Effector memory CD8-positive, alpha-beta T cell (primary cell): ENCODE measurements at regions not wholly inside any gene's neighbourhood (a gene's known extent, or its start where the extent isn't known, plus 50 kb on each side); places are given as distances from the start of the nearest gene placed in this dataset.
A peak's percentile ranks its signal among the peaks of the same experiment; 100 is the strongest.

ENCODE experiments used
- ATAC-seq: fragments of 150-1000 bp; cut with Tn5 transposase; replicated peaks from 2 replicates; pipeline ENCODE4 v1.10.0; 2021; ENCODE audit warnings: mild to moderate bottlenecking, moderate library complexity
- DNase-seq, 3 experiments: peaks; one replicate each; pipeline ENCODE4 v3.0.0; 2021
- H3K27ac Mint-ChIP-seq, 2 donors: one replicate each; pipeline ENCODE4 v1.8.0; 2022; ENCODE audit warnings: mild to moderate bottlenecking in 2 of 2, mixed read lengths in 2 of 2, moderate library complexity in 2 of 2
- H3K27me3 Mint-ChIP-seq, 2 donors: one replicate each; pipeline ENCODE4 v1.8.0; 2022; ENCODE audit warnings: mixed read lengths in 2 of 2
- H3K36me3 Mint-ChIP-seq: one replicate; pipeline ENCODE4 v1.8.0; 2022; ENCODE audit warnings: mild to moderate bottlenecking, moderate library complexity, mixed read lengths; ENCODE audit not compliant: insufficient read depth
- H3K4me1 Mint-ChIP-seq, 2 donors: one replicate each; pipeline ENCODE4 v1.8.0; 2022; ENCODE audit warnings: low read depth in 2 of 2, mixed read lengths in 2 of 2
- H3K4me3 Mint-ChIP-seq, 2 donors: one replicate each; pipeline ENCODE4 v1.8.0; 2022; ENCODE audit warnings: mild to moderate bottlenecking in 2 of 2, mixed read lengths in 2 of 2, moderate library complexity in 2 of 2
- H3K9me3 Mint-ChIP-seq, 2 donors: one replicate each; pipeline ENCODE4 v1.8.0; 2022; ENCODE audit warnings: mixed read lengths in 2 of 2

DNA sequence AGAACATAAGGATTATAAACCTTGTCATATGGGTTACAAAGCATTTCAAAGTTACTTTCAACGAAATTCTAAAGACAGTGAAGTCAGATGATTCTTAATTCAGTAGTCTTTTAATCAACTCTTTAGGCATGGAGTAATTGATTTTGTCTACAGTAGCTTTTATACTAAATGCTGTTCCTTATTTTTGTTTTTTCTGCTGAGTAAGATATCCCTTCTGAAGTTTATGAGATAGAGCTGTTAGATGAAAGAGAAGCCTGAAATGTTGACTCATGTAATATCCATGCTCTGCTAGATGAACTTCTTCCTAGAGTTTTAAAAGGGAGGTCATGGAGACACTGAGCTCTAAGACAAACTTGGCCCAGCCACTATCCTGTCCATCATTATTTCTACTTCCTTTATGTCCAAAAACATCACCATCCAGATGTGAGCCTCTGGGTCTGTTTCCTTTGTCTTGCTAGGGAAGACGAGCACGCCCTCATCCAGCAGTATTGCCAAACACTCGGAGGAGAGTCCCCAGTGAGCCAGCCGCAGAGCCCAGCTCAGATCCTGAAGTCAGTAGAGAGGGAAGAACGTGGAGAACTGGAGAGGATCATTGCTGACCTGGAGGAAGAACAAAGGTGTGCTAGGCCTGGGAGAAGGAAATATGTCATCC lies 550.3 kb downstream of the UTRN start:
- H3K9me3 Mint-ChIP-seq = no peaks in the 10 kb centered on the region
- H3K4me3 Mint-ChIP-seq = no peak overlapping the region
- H3K27me3 Mint-ChIP-seq = no peaks in the 10 kb centered on the region
- DNase-seq = no peak
- peak overlapping the region in 1 of 2 donors; percentile 59 for H3K27ac Mint-ChIP-seq
- ATAC-seq = no peak
- H3K4me1 Mint-ChIP-seq = no peaks in the 10 kb centered on the region
- peaks cover 75% of the 10 kb centered on the region for H3K36me3 Mint-ChIP-seq

DNA sequence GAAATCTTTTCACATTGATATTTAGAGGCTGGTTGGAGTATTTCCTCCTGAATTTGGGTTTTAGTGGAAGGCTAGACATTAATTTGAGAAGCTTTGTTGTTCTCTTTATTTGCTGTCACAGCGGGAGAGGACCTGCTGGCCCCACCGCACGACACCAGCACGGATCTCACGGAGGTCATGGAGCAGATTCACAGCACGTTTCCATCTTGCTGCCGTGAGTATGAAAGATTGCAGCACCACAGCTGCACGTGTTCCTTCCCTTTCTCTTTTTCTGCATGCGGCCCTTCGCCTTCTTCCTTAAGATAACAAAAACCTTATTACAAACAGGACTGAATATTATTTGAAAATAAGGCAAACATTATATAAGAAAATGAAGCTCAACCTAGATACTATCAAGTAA lies 555.5 kb downstream of the UTRN start:
- no peaks in the 10 kb centered on the region for H3K27me3 Mint-ChIP-seq
- no peaks in the 10 kb centered on the region for H3K9me3 Mint-ChIP-seq
- DNase-seq = no peak
- H3K27ac Mint-ChIP-seq = no peak overlapping the region
- H3K4me3 Mint-ChIP-seq = no peak overlapping the region
- H3K4me1 Mint-ChIP-seq = no peaks in the 10 kb centered on the region
- peaks cover 88% of the 10 kb centered on the region for H3K36me3 Mint-ChIP-seq
- ATAC-seq = no peak

DNA sequence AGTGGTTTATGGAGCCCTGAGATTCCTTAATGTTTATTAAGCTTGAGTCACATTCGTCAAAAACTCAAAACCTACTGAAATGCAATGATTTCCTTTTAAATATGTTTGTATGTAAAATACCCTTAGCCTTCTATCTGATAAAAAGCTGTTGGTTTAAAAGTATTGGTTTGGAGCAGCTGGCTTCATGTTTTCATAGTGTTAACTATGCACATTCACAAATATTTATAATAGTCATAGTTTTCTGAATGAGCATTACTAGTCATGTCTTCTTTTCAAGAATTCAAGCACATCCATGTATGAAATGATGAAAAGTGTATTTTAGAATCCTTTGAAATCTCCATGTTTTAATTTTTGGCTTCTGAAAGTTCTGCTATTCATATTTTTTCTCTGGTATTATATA lies 558.6 kb downstream of the UTRN start:
- no peak for ATAC-seq
- no peaks in the 10 kb centered on the region for H3K27me3 Mint-ChIP-seq
- H3K4me3 Mint-ChIP-seq = no peak overlapping the region
- DNase-seq = no peak
- peaks cover 70% of the 10 kb centered on the region for H3K36me3 Mint-ChIP-seq
- peaks cover 2 to 5% of the 10 kb centered on the region in 2 donors for H3K4me1 Mint-ChIP-seq
- no peaks in the 10 kb centered on the region for H3K9me3 Mint-ChIP-seq
- peak overlapping the region in 1 of 2 donors; percentile 77 for H3K27ac Mint-ChIP-seq

GRCh38 chr6:144844596-144844995 lies 559.5 kb downstream of the UTRN start:
- peak overlapping the region in 1 of 2 donors; percentile 77 for H3K27ac Mint-ChIP-seq

GRCh38 chr6:144845186-144845585 lies 560.1 kb downstream of the UTRN start:
- H3K4me3 Mint-ChIP-seq = no peak overlapping the region
- DNase-seq (no peak), ATAC-seq (no peak)
- H3K27ac Mint-ChIP-seq = peak overlapping the region in 1 of 2 donors; percentile 77
- no peaks in the 10 kb centered on the region for H3K27me3 Mint-ChIP-seq
- H3K36me3 Mint-ChIP-seq = peaks cover 58% of the 10 kb centered on the region
- H3K4me1 Mint-ChIP-seq = peaks cover 2 to 10% of the 10 kb centered on the region in 2 donors
- no peaks in the 10 kb centered on the region for H3K9me3 Mint-ChIP-seq

More at GRCh38 chr6:144844596-144844995, 559.5 kb downstream of the UTRN start:
- H3K36me3 Mint-ChIP-seq = peaks cover 61% of the 10 kb centered on the region
- no peaks in the 10 kb centered on the region for H3K9me3 Mint-ChIP-seq
- H3K4me1 Mint-ChIP-seq = peaks cover 2 to 7% of the 10 kb centered on the region in 2 donors
- H3K4me3 Mint-ChIP-seq = no peak overlapping the region
- no peaks in the 10 kb centered on the region for H3K27me3 Mint-ChIP-seq
- ATAC-seq (no peak), DNase-seq (no peak)

DNA sequence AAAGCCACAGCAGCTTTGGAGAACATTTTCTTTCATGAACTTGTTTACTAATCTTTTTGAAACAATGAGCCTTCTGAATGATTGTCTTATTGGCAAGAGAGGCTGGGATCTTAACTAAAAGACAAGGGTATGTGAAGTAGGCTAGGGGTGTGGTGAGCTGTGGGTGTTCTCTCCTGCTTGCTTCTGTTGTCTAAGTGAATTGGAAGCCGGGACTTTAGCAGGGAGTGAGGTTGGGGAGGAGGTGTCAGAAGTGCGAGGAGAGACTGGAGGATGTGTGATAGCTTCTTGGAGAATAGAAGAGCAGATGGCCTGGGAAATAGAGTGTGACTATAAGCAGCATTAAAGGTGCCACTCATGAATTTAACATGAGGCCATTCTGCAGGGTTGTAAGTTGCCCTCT lies 562.8 kb downstream of the UTRN start:
- H3K27ac Mint-ChIP-seq = peak overlapping the region; percentile 2 to 36
- no peaks in the 10 kb centered on the region for H3K27me3 Mint-ChIP-seq
- no peak for ATAC-seq
- DNase-seq = no peak
- peaks cover 2 to 10% of the 10 kb centered on the region in 2 donors for H3K4me1 Mint-ChIP-seq
- H3K9me3 Mint-ChIP-seq = no peaks in the 10 kb centered on the region
- H3K36me3 Mint-ChIP-seq = peaks cover 41% of the 10 kb centered on the region
- no peak overlapping the region for H3K4me3 Mint-ChIP-seq

- Mint-ChIP-seq H3K36me3 (peaks cover 36% of the 10 kb centered on the region), H3K27me3 (no peaks in the 10 kb centered on the region), H3K9me3 (no peaks in the 10 kb centered on the region), H3K27ac (peak overlapping the region; percentile 2 to 36), H3K4me3 (no peak overlapping the region), H3K4me1 (peaks cover 2 to 10% of the 10 kb centered on the region in 2 donors)
- ATAC-seq (no peak), DNase-seq (no peak)
These were observed 564.8 kb downstream of the UTRN start for GRCh38 chr6:144849920-144850319.

- ATAC-seq (peak; percentile 58), DNase-seq (no peak)
- Mint-ChIP-seq H3K4me1 (peaks cover 3 to 17% of the 10 kb centered on the region in 2 donors), H3K27ac (peak overlapping the region in 1 of 2 donors; percentile 16), H3K4me3 (no peak overlapping the region), H3K36me3 (peaks cover 23% of the 10 kb centered on the region), H3K27me3 (no peaks in the 10 kb centered on the region), H3K9me3 (no peaks in the 10 kb centered on the region)
These were observed 568.5 kb downstream of the UTRN start for GRCh38 chr6:144853603-144854002.

DNA sequence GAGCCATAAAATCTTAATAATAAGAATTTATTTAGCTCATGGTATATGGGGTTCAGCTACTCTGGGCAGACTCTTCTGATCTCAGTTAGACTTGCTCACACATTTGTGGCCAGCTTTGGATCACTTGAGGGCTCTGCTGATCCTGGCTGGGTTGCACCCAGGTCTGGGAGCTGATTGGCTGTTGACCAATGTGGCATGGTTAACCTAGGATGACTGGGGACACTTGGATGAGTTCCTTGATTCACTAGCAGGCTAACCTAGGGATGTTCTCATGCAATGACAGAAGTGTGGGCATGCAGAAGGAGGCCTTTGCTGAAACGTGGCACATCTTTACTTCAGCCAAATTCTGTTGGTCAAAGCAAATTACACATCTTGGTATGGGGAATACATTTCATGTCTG lies 569.5 kb downstream of the UTRN start:
- DNase-seq (no peak), ATAC-seq (no peak)
- Mint-ChIP-seq H3K4me1 (peaks cover 3 to 14% of the 10 kb centered on the region in 2 donors), H3K27ac (peak overlapping the region in 1 of 2 donors; percentile 57), H3K27me3 (no peaks in the 10 kb centered on the region), H3K9me3 (no peaks in the 10 kb centered on the region), H3K36me3 (peaks cover 23% of the 10 kb centered on the region), H3K4me3 (no peak overlapping the region)

- DNase-seq = no peak
- Mint-ChIP-seq H3K27ac (peak overlapping the region; percentile 57 to 58), H3K36me3 (peaks cover 18% of the 10 kb centered on the region), H3K4me3 (peak overlapping the region in 1 of 2 donors; percentile 11), H3K27me3 (no peaks in the 10 kb centered on the region), H3K9me3 (no peaks in the 10 kb centered on the region), H3K4me1 (peaks cover 3 to 12% of the 10 kb centered on the region in 2 donors)
- no peak for ATAC-seq
These were observed 570.2 kb downstream of the UTRN start for GRCh38 chr6:144855375-144855774.

- Mint-ChIP-seq H3K36me3 (peaks cover 12% of the 10 kb centered on the region), H3K4me3 (no peak overlapping the region), H3K9me3 (no peaks in the 10 kb centered on the region), H3K27me3 (no peaks in the 10 kb centered on the region), H3K4me1 (peaks cover 3 to 12% of the 10 kb centered on the region in 2 donors), H3K27ac (peak overlapping the region; percentile 57 to 58)
- ATAC-seq = no peak
- DNase-seq = no peak
These were observed 570.8 kb downstream of the UTRN start for GRCh38 chr6:144855812-144856531.

GRCh38 chr6:144856622-144857021 lies 571.5 kb downstream of the UTRN start:
- DNase-seq = no peak
- H3K27ac Mint-ChIP-seq = no peak overlapping the region

DNA sequence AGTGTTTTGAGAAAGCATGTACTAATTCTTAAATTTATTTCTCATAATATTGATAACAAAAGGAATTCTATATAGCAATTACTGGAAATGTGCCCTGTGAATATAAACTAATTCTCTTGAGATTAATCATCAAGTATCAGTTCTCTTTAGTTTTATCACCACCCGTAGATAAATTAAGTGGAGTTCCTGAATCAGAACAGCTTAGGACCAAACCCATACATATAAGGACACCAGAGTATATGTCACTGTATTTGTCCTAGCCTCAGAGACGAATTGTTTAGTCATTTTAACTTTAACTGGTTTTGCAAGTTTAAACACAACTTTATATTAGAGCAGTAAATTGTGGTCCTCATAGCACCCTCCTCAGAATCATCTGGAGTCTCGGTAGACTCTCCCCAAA lies 572.0 kb downstream of the UTRN start:
- Mint-ChIP-seq H3K27me3 (peaks cover 0 to 3% of the 10 kb centered on the region in 2 donors), H3K9me3 (no peaks in the 10 kb centered on the region), H3K27ac (peak overlapping the region in 1 of 2 donors; percentile 44), H3K36me3 (peaks cover 12% of the 10 kb centered on the region), H3K4me1 (peaks cover 3 to 12% of the 10 kb centered on the region in 2 donors), H3K4me3 (no peak overlapping the region)
- ATAC-seq = no peak
- DNase-seq = no peak

More at GRCh38 chr6:144856622-144857021, 571.5 kb downstream of the UTRN start:
- Mint-ChIP-seq H3K9me3 (no peaks in the 10 kb centered on the region), H3K36me3 (peaks cover 12% of the 10 kb centered on the region), H3K27me3 (no peaks in the 10 kb centered on the region), H3K4me1 (peaks cover 3 to 12% of the 10 kb centered on the region in 2 donors), H3K4me3 (no peak overlapping the region)
- no peak for ATAC-seq

GRCh38 chr6:144862769-144863168 lies 577.6 kb downstream of the UTRN start:
- H3K27ac Mint-ChIP-seq = no peak overlapping the region
- H3K4me3 Mint-ChIP-seq = no peak overlapping the region
- H3K9me3 Mint-ChIP-seq = peaks cover 0 to 27% of the 10 kb centered on the region in 2 donors
- DNase-seq = no peak
- peaks cover 6 to 7% of the 10 kb centered on the region in 2 donors for H3K4me1 Mint-ChIP-seq
- peaks cover 25 to 44% of the 10 kb centered on the region in 2 donors for H3K27me3 Mint-ChIP-seq
- ATAC-seq = no peak
- H3K36me3 Mint-ChIP-seq = no peaks in the 10 kb centered on the region
